ENCODE measurements at regions not wholly inside any gene's neighbourhood (a gene's known extent, or its start where the extent isn't known, plus 50 kb on each side); places are given as distances from the start of the nearest gene placed in this dataset.

GRCh38 chr6:33874136-33874760 is 70.4 kb upstream of the MLN start:
- TF ChIP-seq POLR2A (IDR thresholded peaks at IDR 0.05) (no peak), CTCF (IDR thresholded peaks at IDR 0.05) (no peak), POLR2AphosphoS5 (IDR thresholded peaks at IDR 0.05) (no peak)

Data from upper lobe of left lung (tissue), 4 donors.